GM12865 (cell line): ENCODE measurements at regions not wholly inside any gene's neighbourhood (a gene's known extent, or its start where the extent isn't known, plus 50 kb on each side); places are given as distances from the start of the nearest gene placed in this dataset.

Source experiments
- DNase-seq: peaks from one replicate; pipeline ENCODE4 v3.0.0; 2010; ENCODE audit warnings: low read depth
- H3K4me3 ChIP-seq: 2 replicates; pipeline ENCODE4 v1.5.1; 2011; ENCODE audit warnings: mild to moderate bottlenecking, low read depth, low read length, control low read depth
- TF ChIP-seq, protein P1 (sequence below): IDR thresholded peaks from 2 replicates; pipeline ENCODE4 v1.5.1; 2011; ENCODE audit warnings: low read length, control low read depth, low read depth, inconsistent platforms; ENCODE audit not compliant: insufficient read depth; ENCODE audit errors: missing control alignments

DNA sequence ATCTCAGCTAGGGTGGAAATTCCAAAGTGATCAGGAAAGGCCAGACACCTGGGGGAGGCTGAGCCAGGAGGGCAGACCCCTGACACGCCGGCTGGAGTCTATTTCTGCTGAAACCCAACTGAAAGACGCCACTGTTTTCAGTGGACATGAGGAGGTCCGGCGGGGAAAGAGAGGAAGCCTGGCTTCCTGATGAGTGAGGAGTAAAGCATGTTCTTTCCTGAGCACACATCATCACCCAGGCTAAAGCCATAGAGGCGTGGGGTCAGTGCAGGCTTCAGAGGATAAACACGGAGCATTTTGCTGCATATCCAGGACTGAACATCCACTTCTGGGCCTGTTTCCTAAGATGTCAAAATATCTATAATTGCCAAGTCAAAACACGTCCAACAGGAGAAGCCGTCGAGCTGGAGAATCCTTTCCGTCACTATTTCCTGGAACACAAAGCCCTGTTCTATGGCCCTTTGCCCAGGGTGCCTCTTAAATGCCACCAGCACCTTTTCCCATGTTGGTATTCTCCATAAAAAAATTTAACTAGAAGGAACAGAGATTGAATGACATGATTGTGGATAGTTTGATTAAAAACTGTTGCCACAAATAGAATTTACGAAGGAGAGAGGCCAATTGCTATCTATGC is 597.9 kb upstream of the ADAMTS16 start:
- DNase-seq = no peak
- H3K4me3 ChIP-seq = no peak overlapping the region
- TF ChIP-seq, protein P1, sequence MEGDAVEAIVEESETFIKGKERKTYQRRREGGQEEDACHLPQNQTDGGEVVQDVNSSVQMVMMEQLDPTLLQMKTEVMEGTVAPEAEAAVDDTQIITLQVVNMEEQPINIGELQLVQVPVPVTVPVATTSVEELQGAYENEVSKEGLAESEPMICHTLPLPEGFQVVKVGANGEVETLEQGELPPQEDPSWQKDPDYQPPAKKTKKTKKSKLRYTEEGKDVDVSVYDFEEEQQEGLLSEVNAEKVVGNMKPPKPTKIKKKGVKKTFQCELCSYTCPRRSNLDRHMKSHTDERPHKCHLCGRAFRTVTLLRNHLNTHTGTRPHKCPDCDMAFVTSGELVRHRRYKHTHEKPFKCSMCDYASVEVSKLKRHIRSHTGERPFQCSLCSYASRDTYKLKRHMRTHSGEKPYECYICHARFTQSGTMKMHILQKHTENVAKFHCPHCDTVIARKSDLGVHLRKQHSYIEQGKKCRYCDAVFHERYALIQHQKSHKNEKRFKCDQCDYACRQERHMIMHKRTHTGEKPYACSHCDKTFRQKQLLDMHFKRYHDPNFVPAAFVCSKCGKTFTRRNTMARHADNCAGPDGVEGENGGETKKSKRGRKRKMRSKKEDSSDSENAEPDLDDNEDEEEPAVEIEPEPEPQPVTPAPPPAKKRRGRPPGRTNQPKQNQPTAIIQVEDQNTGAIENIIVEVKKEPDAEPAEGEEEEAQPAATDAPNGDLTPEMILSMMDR = no peak

DNA sequence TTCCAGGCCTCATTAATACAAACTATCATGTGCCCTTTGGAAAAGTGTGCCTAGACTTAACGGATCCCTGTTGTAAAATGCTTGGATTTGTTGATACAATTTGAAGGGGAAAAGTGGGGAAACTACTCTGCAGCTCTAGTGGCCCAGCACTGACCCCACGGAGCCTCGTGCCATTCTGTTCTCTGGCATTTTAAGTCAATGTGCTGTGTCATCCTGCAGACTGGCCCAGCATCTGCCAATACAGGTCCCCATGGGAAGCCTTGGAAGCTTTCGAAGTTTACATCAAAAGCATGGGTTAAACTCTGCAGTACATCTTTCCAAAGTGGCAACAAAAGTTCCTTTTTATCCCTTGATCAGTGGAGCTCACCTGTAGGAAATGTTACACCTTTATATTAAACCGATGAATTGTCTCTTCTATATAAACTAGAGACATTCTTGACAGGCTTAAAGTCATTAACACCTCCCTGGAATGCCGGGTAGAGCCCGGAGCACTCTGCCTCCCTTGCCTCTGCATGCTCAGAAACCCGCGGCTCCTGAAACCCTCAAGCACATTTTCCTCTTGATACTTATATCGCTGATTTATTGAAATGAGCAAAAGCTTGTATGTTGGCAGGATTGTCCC is 596.0 kb upstream of the ADAMTS16 start:
- no peak for DNase-seq
- no peak overlapping the region for H3K4me3 ChIP-seq
- TF ChIP-seq, protein P1 = no peak

- DNase-seq = no peak
- H3K4me3 ChIP-seq = no peak overlapping the region
- TF ChIP-seq, protein P1 = no peak
These were observed 592.6 kb upstream of the ADAMTS16 start for GRCh38 chr5:4547547-4547946.

DNA sequence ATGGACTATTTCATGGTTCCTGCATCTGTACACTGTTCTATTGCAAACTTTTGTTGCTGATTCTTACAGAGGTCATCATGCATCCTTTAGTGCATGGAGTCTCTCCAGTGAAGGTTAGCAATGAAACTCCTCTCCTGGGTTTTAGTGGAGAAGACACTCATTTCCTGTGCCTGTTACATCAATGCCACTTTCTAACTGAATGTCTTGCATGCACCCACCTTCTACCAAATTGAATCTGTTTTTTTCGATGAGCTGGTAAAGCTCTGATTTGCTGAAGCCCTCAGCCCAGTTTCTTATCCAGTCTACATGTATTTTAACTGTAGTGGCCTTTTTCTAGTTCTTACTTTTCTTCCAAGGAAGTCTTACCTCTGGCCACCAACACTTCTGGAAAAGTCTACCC is 591.8 kb upstream of the ADAMTS16 start:
- no peak for DNase-seq
- TF ChIP-seq, protein P1 = no peak
- H3K4me3 ChIP-seq = no peak overlapping the region

DNA sequence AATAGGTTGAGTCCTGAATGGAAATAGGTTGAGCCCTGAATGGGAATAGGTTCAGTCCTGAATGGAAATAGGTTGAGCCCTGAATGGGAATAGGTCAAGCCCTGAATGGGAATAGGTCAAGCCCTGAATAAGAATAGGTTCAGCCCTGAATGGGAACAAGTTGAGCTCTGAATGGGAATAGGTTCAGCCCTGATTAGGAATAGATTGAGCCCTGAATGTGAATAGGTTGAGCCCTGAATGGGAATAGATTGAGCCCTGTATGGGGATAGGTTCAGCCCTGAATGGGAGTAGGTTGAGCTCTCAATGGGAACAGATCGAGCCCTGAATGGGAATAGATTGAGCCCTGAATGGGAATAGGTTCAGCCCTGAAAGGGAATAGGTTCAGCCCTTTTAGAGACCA is 590.8 kb upstream of the ADAMTS16 start:
- no peak for DNase-seq
- TF ChIP-seq, protein P1 = no peak
- no peak overlapping the region for H3K4me3 ChIP-seq

- TF ChIP-seq, protein P1 = no peak
- DNase-seq = no peak
- no peak overlapping the region for H3K4me3 ChIP-seq
These were observed 589.1 kb upstream of the ADAMTS16 start for GRCh38 chr5:4551034-4551433.

DNA sequence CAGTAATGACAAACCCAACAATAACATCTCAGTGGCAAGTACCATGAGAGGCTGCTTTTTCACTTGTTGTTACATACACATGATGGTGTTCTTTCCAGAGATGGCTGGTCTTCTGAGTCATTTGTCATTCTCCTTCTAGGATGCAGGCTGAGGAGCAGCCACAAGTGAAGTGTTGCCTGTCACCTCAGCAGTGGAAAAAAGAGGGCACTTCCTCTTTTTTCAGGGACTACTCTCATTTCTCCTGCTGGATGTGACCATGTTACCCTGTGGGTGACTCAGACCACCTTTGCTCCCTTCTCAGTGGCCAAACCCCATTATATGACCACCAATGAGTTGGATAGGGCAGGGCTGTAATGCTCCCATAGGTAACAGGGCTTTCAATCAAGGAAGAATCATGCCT is 587.0 kb upstream of the ADAMTS16 start:
- no peak overlapping the region for H3K4me3 ChIP-seq
- TF ChIP-seq, protein P1 = no peak
- no peak for DNase-seq
